HG02970 (cell line): ENCODE measurements at regions not wholly inside any gene's neighbourhood (a gene's known extent, or its start where the extent isn't known, plus 50 kb on each side); places are given as distances from the start of the nearest gene placed in this dataset.

Source experiments
- ATAC-seq: cut with Tn5 transposase; IDR thresholded peaks from one replicate; pipeline ENCODE4 v1.9.1; 2021; ENCODE audit warnings: mild to moderate bottlenecking, moderate library complexity, moderate number of reproducible peaks; ENCODE audit not compliant: unreplicated experiment, low FRiP score

DNA sequence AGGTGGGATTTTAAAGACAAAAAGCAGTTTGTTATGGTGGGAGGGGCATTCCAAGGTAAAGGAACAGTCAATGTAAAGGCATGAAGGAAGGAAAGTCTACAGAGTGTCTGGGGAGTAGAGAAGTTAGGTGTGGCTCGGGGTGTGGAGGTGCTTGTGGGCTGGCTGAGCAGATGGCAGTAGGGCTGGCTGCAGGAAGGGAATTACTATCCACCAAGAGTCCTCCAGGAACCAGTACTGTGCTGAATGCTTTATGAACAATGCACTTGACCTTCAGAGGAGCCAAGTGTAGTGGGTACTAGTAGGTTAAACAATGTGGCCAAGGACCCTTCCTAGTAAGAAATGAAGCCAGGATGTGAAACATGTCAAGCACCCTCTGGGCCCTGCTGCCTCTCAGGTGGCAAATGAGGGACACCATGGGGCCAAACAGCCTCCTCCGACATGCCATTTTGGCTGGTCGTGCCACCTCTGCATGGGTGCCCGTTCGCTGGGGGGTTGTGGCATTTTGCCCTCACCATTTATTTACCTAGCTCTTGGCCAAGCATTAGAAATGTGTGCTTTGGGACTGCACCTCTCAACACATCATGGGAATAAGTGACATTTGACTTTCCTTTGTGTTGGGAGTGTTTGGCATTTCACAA lies 123.6 kb upstream of the TENM4 start:
- no peak for ATAC-seq

GRCh38 chr11:79561496-79561895 lies 120.7 kb upstream of the TENM4 start:
- no peak for ATAC-seq

DNA sequence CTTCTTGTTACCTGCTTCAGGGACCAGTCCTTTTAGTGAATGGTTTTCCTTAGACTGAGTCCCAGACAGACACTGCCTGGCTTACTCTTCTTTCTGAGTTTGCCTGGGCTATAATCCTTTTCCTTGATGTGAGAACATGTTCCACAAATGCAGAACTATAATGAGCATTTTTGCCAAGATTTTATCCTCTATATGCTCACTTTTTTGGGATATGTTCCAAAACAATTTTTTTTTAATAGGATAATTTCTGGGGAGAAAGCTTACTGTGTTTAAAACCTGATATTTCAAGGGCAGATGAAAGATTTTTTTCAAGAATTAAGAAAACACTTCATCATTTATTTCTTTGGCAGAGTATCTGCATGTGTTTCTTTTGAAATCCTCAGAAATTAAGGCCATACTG lies 110.0 kb upstream of the TENM4 start:
- ATAC-seq: no peak

DNA sequence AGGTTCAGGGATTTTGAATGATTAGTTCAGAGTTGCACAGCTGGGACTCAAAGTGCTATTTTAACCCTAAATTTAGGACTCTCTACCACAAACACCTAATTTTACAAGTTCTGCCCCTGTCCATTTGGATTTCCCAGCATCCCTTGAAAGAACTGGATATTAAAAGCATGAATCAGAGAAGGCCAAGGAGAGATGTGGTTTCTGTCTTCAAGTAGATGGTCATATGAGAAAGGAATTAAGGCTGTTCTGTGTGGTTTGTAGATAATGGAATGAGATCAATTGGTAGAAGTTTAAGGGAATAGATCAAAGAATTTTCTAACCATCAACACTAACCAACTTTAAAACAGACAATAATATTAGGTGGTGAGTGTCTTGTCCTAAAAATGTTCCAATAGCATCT lies 106.4 kb upstream of the TENM4 start:
- ATAC-seq: no peak

GRCh38 chr11:79546351-79546750 lies 105.5 kb upstream of the TENM4 start:
- no peak for ATAC-seq

- no peak for ATAC-seq
Measured at GRCh38 chr11:79544361-79544760, 103.5 kb upstream of the TENM4 start.

GRCh38 chr11:79543101-79543500 lies 102.3 kb upstream of the TENM4 start:
- ATAC-seq: no peak

DNA sequence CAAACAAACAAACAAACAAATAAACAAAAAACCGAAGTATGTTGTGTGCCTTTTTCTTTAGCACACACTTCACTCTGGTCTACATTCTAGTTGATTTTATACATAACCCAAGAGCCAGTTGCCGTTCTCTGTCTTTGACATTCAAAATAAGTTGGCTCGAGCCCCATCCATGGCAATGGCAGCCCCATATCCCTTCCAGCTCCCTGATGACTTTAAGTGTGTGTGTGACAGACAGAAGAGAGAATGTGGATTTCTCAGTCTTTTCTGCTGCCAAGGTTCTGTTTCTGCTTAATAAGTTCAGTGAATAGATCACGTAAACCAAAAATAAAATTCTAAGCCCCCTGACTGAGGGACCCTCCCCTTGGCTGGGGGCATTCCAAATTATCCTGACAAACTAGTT lies 100.6 kb upstream of the TENM4 start:
- no peak for ATAC-seq

GRCh38 chr11:79538775-79539174 lies 97.9 kb upstream of the TENM4 start:
- ATAC-seq: no peak

DNA sequence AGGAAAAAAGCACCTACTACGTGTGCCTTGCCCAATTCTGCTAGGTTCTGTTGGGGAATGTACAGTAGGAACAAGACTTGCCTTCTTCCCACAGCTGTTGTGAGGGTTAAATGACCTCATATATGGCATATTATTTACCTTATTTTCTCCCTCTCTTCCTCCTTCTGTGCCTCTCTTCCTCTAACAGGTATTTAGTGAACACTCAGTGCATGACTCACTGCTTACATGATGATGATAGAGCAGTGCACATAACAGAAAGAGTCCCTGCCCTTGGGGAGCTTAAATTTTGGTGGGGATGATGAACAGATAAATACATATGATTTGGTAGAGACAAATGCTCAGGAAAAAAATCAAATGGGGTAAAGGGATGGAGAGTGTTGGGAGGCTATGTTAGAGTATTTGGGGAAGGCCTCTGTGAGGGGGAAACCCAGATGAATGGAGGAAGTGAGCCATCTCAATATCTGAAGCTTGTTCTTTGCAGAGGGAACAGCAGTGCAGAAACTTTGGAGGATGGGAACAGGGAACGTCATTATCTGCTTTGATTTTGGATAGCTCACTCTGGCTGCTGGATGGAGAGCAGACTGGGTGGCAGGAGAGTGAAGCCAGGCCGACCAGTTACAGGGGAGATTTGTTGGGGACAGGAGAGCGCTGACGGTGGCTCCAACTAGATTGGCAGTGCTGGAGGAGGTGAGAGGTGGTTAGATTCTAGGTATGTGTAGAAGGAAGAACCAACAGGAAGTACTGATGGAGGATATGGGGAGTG lies 95.5 kb upstream of the TENM4 start:
- no peak for ATAC-seq

- ATAC-seq: no peak
Measured at GRCh38 chr11:79535606-79536005, 94.8 kb upstream of the TENM4 start.

GRCh38 chr11:79525257-79525656 lies 84.4 kb upstream of the TENM4 start:
- no peak for ATAC-seq

GRCh38 chr11:79522626-79523025 lies 81.8 kb upstream of the TENM4 start:
- no peak for ATAC-seq

DNA sequence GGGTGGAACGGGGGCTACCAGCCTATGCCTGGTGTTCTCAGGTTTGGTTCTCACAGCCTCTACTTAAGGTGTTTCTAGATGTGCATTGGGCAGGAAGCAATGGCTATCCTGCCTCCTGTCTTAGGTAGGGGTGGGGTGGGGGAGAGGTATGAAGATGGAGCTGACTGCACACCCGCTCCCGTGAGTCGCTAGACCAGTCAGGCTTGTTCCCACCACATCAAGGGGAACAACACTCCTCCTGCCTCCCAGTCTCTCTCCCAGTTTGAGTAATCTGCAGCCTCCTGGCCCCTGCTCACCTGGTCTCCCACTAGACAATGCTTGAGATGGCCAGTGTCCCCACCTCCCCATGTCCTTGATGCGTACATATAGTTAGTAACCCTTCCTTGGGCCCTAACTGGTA lies 79.3 kb upstream of the TENM4 start:
- ATAC-seq: no peak

- no peak for ATAC-seq
Measured at GRCh38 chr11:79515781-79516180, 75.0 kb upstream of the TENM4 start.

GRCh38 chr11:79514695-79515094 lies 73.9 kb upstream of the TENM4 start:
- no peak for ATAC-seq

GRCh38 chr11:79514290-79514689 lies 73.5 kb upstream of the TENM4 start:
- ATAC-seq: no peak

- no peak for ATAC-seq
Measured at GRCh38 chr11:79512706-79513469, 72.1 kb upstream of the TENM4 start.

- ATAC-seq: no peak
Measured at GRCh38 chr11:79510960-79511359, 70.1 kb upstream of the TENM4 start.

GRCh38 chr11:79508461-79508860 lies 67.6 kb upstream of the TENM4 start:
- ATAC-seq: no peak

GRCh38 chr11:79507706-79508105 lies 66.9 kb upstream of the TENM4 start:
- no peak for ATAC-seq
